H1 (cell line): ENCODE measurements at regions not wholly inside any gene's neighbourhood (a gene's known extent, or its start where the extent isn't known, plus 50 kb on each side); places are given as distances from the start of the nearest gene placed in this dataset.

Experiments
- KDM5A ChIP-seq: fragments of 200-600 bp; IDR thresholded peaks from 2 replicates; pipeline ENCODE4 v1.7.1; 2012; ENCODE audit warnings: mild to moderate bottlenecking, low read length, inconsistent platforms, mixed read lengths
- PHF8 ChIP-seq: fragments of 200-600 bp; sonication (generic); conservative IDR thresholded peaks from 2 replicates; pipeline ENCODE4 v1.7.1; 2012; ENCODE audit warnings: low read depth, mild to moderate bottlenecking, inconsistent platforms, low read length, moderate library complexity
- SP1 ChIP-seq: IDR thresholded peaks from 2 replicates; pipeline ENCODE4 v1.6.1; 2011; ENCODE audit warnings: low read depth, low read length
- TBP ChIP-seq: IDR thresholded peaks from 2 replicates; pipeline ENCODE4 v1.6.1; 2011; ENCODE audit warnings: low read depth, low read length, improper control_type of control experiment

- TF ChIP-seq PHF8 (no peak), KDM5A (no peak), TBP (no peak), SP1 (no peak)
- TF ChIP-seq, all 59 proteins: peak for 0
Observed at GRCh38 chr12:124491856-124492420, 75.5 kb downstream of the NCOR2 start (continued).
